Mucosa of descending colon (tissue), 3 donors: ENCODE measurements at regions not wholly inside any gene's neighbourhood (a gene's known extent, or its start where the extent isn't known, plus 50 kb on each side); places are given as distances from the start of the nearest gene placed in this dataset.

ENCODE experiments used
- ATAC-seq: fragments of 200-7000 bp; cut with Tn5 transposase; one replicate; pipeline ENCODE4 v1.9.1; 2020; ENCODE audit warnings: mild to moderate bottlenecking, moderate library complexity
- DNase-seq, 3 donors: peaks; one replicate each; pipeline ENCODE4 v3.0.0-alpha.2; 2020
- H3K36me3 ChIP-seq: fragments of 200-600 bp; one replicate; pipeline ENCODE4 v1.8.0; 2021; ENCODE audit warnings: low read depth, mild to moderate bottlenecking
- H3K4me1 ChIP-seq: fragments of 200-600 bp; one replicate; pipeline ENCODE4 v1.8.0; 2021; ENCODE audit warnings: low read depth, mild to moderate bottlenecking
- H3K4me3 ChIP-seq: fragments of 200-600 bp; one replicate; pipeline ENCODE4 v1.8.0; 2021; ENCODE audit warnings: mild to moderate bottlenecking
- H3K9me3 ChIP-seq: fragments of 200-600 bp; one replicate; pipeline ENCODE4 v1.8.0; 2021; ENCODE audit warnings: mild to moderate bottlenecking
- CTCF ChIP-seq: fragments of 200-600 bp; IDR thresholded peaks from one replicate; pipeline ENCODE4 v1.8.0; 2022; ENCODE audit warnings: antibody characterized with exemption, mild to moderate bottlenecking
- intact Hi-C, 2 donors: fragments of 100-400 bp; cut with DNase I in 1 of 2; cut with micrococcal nuclease in 1 of 2; formaldehyde crosslinking; loops; one replicate each; pipeline versions ENCODE4 v1.11.0 to v1.11.1; 2022; cut with DNase I, micrococcal nuclease
- donor health status: DM: no; HTN: no; CAD: no; lungs with moderate emphysema.
- donor health status: DM: no; HTN: no; CAD: no.
- donor health status: DM: no; HTN: yes; CAD: no.

- ATAC-seq (no peak), DNase-seq (no peak)
- H3K4me1 ChIP-seq = no peaks in the 10 kb centered on the region
- intact Hi-C loops = no loop called here
- no peaks in the 10 kb centered on the region for H3K9me3 ChIP-seq
- no peaks in the 10 kb centered on the region for H3K36me3 ChIP-seq
- no peak for TF ChIP-seq CTCF
- no peak overlapping the region for H3K4me3 ChIP-seq
These were observed 486.8 kb downstream of the PSAT1 start for GRCh38 chr9:78783743-78784142.

- no peaks in the 10 kb centered on the region for H3K36me3 ChIP-seq
- H3K4me1 ChIP-seq = no peaks in the 10 kb centered on the region
- intact Hi-C loops = no loop called here
- DNase-seq = no peak
- TF ChIP-seq CTCF = no peak
- no peak overlapping the region for H3K4me3 ChIP-seq
- no peaks in the 10 kb centered on the region for H3K9me3 ChIP-seq
- no peak for ATAC-seq
These were observed 489.9 kb downstream of the PSAT1 start for GRCh38 chr9:78786794-78787193.

DNA sequence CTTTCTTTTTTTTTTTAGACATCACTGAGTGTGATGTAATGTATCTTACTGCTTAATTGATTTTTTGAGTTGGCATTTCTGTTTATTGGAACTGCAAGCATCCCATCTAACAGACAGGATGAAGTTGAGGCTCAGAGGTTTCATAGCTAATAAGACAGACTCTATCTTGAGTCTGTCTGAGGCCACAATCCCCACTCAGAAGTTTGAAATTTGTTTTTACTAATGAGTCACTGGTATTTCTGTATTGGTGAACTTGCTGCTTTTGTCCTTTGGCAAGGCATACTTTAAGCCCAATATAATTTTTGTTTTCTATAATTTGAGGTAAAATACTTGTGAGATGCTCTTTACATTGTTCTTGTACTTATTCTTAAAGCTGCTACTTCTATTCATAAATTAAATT is 491.2 kb downstream of the PSAT1 start:
- Histone ChIP-seq H3K9me3 (no peaks in the 10 kb centered on the region), H3K4me3 (no peak overlapping the region), H3K36me3 (no peaks in the 10 kb centered on the region), H3K4me1 (no peaks in the 10 kb centered on the region)
- ATAC-seq (no peak), DNase-seq (no peak)
- no peak for TF ChIP-seq CTCF
- intact Hi-C loops = no loop called here

GRCh38 chr9:78791779-78792178 is 494.9 kb downstream of the PSAT1 start:
- DNase-seq (no peak), ATAC-seq (no peak)
- Histone ChIP-seq H3K4me3 (no peak overlapping the region), H3K4me1 (no peaks in the 10 kb centered on the region), H3K9me3 (no peaks in the 10 kb centered on the region), H3K36me3 (no peaks in the 10 kb centered on the region)
- intact Hi-C loops = no loop called here
- TF ChIP-seq CTCF = no peak

DNA sequence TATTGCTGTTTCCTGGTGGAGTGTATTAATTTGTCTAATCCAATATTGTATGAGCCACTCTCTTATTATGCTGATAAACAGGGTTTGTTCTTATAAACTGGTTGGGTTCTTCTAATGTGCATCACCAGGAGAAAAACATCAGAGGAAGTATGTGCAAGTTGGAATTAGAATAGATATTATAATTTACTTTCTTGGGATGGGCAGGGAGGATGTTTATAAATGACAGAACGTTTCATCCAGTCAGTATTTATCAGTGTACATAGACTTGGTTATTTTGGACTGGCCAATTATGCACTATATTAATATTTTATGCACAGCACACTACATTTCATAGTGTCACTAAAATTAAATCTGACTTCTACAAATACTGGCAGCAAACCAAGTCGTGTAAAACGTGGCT is 495.8 kb downstream of the PSAT1 start:
- Histone ChIP-seq H3K9me3 (no peaks in the 10 kb centered on the region), H3K36me3 (no peaks in the 10 kb centered on the region), H3K4me3 (no peak overlapping the region), H3K4me1 (no peaks in the 10 kb centered on the region)
- intact Hi-C loops = no loop called here
- no peak for TF ChIP-seq CTCF
- ATAC-seq (no peak), DNase-seq (no peak)

- no peaks in the 10 kb centered on the region for H3K4me1 ChIP-seq
- DNase-seq (no peak), ATAC-seq (no peak)
- H3K36me3 ChIP-seq = no peaks in the 10 kb centered on the region
- no peak overlapping the region for H3K4me3 ChIP-seq
- intact Hi-C loops = no loop called here
- no peaks in the 10 kb centered on the region for H3K9me3 ChIP-seq
- no peak for TF ChIP-seq CTCF
These were observed 508.8 kb downstream of the PSAT1 start for GRCh38 chr9:78805771-78806170.
